Activated gamma-delta T cell treated with anti-CD3 and anti-CD28 coated beads, Interleukin-2, amount 50 U/mL, for 16 hours (primary cell): ENCODE measurements at regions not wholly inside any gene's neighbourhood (a gene's known extent, or its start where the extent isn't known, plus 50 kb on each side); places are given as distances from the start of the nearest gene placed in this dataset.
"Not testable (repeated sequence)": the region's sequence is repeated elsewhere in the genome, so short reads cannot be mapped to it uniquely, and the experiment has no call there.

Source experiments
- DNase-seq: peaks from one replicate; pipeline ENCODE4 v3.0.0-alpha.2; 2020; ENCODE audit warnings: low read depth

DNA sequence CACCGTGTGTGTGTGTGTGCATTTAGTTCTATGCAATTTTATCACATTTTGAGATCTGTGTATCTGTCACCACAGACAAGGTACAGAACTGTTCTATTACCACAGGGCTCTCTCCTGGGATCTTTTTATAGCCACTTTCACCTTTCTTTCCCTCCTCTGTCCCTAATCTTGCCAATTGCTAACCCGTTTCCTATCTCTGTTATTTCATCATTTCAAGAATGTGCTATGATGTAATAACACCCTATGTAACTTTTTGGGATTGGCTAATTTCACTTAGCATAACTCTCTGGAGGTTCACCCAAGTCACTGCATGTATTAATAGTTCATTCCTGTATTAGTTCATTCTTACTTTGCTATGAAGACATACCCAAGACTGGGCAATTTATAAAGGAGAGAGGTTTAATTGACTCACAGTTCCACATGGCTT, 657.7 kb downstream of the QKI start:
- DNase-seq = no peak

DNA sequence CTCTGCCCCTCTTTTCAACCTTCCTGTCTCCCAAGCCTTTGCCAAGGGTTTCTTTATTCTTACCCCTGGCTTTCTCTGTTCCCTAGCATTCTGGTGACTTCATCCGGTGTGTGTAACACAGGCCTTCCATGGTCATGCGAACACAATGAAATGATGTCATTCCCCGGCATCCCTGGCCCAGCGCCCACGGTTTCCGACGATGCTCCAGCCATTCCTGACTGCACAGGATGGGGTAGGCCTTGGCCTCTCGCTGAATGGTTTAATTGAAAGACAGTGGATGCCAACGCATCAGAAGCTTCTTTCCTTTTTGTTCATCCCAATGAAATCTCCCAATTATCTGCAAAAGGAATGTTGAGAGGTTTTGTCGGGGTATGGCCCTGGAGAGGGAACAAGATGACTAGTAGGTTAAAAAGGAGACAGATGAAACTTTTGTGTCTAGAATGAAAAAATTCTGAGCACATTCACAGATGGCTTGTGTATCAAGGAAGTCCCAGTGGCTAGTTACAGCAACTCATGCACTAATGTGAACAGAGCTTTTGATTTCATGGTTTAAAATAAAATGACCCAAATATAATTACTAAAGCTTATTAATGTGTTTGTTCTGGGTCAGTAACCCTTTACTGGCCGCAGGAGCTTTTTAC, 655.0 kb downstream of the QKI start:
- no peak for DNase-seq

- no peak for DNase-seq
Measured at GRCh38 chr6:164068527-164068926, 654.0 kb downstream of the QKI start.

- DNase-seq = no peak
Measured at GRCh38 chr6:164066766-164067165, 652.2 kb downstream of the QKI start.

- no peak for DNase-seq
Measured at GRCh38 chr6:164066335-164066734, 651.8 kb downstream of the QKI start.

DNA sequence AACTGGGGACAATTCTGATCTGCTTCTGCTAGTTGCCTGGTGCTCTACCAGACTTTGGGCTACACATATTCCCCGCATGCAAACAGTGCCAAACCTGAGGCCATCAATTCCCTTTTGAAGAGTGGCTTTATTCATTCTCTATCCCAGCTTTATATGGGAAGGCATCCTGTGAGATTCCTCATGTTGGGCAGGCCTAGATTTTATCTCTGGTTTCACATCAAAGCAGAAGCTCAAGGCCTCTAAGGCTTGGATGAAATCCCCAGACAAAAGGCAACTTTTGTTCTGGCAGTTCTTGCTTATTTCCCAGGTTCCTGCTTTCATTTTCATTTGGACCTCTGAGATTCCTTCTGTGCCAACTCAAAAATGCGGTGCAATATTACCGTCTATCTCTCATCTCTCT, 648.8 kb downstream of the QKI start:
- no peak for DNase-seq

GRCh38 chr6:164062872-164063271, 648.4 kb downstream of the QKI start:
- DNase-seq = no peak

DNA sequence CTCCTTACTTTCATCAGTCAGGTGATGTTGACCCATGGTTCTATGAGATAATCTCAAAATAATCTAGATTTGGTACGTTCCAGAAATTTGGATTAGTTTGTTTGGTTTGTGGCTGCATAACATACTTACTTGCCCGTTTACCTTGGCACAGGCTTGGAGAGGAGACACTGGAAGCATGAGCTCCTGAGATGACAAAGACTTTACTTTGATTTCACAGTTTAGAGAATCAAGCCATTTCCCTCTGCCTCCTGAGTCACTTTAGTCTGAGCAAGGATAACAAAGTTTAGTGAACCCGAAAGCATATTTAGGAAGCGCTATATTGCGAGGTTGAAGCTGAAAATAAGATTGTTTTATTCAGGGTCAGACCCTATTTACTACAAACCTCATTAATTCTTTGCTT, 643.4 kb downstream of the QKI start:
- DNase-seq = no peak

DNA sequence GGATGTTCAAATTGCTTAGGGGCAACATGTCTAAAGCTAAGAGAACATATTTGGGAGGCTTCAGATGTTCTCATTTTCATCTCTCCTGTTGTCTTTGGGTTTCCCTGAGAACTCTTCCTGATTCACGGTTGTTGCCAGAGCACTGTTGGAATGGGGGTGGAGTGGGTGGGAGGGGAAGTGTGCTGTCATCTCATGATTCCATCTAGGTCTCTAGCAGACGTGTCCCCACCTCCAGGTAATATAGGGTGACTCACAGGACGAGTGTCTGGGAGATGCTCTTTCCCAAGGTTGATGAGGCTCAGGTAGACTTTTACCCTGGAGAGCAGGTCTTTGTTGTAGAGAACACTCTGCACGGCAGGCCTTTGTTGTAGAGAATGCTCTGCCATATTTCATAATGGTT, 636.9 kb downstream of the QKI start:
- no peak for DNase-seq

DNA sequence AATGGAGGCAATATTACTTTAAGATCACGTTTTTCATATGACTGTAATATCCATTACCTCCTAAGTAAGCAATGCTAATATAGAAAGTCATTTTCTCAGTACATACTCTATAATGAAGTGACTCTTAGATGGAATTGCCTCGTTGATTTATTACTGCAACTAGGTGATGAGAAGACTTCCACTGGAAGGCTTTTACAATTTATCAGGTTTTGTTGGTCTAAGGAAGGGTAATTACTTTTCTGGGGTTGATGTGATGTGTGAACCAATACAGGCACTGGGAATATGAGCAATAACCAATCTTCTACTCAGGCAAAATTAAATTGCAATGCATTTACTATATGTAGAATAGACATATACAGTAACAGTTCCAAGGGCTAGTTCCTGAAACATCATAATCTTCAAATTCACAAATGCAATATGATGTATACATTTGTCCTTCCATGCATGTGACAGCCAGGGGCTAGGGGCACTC, 635.0 kb downstream of the QKI start:
- no peak for DNase-seq

GRCh38 chr6:164048840-164049516, 634.5 kb downstream of the QKI start:
- no peak for DNase-seq

GRCh38 chr6:164045082-164045481, 630.6 kb downstream of the QKI start:
- DNase-seq = no peak

- DNase-seq = not testable (repeated sequence)
Measured at GRCh38 chr6:164043656-164044055, 629.1 kb downstream of the QKI start.

DNA sequence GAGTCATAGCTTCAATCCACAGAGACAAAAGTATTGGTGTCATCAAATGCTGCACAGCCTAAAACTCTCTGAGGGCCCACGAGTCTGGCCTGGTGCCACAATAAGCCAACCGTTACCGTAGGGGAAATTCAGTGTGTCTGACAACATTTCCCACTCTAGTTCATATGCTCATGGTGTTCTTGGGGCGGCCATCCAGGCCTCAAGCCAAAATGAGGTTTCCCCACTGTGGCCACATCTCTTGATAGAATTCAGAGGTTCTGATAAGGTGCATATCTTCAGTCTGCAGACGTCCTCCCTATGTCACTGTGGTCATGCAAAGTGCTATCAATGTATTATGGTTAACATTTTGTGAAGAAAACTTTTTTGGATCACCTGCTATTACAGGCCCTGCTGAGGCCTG, 627.7 kb downstream of the QKI start:
- no peak for DNase-seq

GRCh38 chr6:164040994-164041393, 626.5 kb downstream of the QKI start:
- DNase-seq = no peak

GRCh38 chr6:164039954-164040375, 625.4 kb downstream of the QKI start:
- peak; percentile 7 for DNase-seq

DNA sequence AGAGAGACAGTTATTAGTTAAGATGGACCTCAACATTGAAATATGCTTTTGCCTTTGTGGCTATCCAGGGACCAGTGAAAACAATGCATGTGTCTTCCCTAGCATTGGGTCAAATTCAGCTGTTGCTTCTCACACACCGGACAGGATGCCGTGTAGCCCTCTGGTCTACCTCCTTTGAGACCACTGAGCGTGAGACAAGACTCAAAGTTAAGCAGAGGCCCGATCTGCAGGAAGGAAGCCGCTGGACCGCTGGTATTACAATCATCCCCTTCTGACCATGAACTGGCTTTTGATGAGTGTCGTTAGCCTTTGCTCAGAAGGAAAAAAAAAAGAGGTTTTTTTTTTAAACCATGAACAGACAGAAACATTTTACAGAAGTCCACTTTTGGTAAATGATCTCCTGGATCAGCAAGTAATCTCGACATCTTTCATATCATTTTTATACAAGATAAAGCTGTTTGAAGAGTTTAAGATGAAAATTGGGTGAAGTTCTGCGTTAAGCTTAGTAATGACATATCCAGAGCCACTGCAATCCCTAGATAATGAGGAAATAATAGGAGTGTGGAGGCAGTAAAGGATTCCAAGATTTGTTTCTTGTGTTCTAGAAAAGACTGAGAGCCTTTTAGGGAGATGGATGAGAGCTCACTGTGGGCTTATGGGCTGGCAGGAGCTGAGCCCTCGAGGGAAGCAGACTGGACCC, 622.8 kb downstream of the QKI start:
- DNase-seq = no peak

- no peak for DNase-seq
Measured at GRCh38 chr6:164035900-164036485, 621.5 kb downstream of the QKI start.

DNA sequence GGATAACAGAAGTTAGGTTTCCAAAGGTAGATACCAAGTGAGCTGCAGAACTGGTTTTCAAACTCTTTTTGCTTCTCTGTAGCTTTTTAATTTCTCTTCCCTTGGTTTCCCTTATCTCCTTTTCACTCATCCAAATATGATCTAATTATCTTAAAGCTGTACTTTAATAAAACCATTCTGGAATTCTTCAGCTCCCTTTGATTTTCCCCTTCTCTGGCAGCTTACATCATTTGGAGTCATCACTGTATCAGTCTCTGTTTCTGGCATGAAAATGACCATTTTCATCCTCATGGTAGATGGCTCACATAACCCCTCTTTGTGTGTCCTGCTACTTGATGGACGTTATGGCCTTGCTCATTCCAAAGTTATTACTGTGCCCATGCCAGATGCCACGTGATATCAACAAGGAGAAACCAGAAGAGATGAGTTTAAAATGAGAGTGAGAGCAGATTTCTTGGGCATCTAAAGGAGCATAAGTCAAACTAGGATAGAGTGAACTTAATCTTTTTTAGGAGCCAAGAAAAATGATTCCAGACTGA, 620.2 kb downstream of the QKI start:
- no peak for DNase-seq

GRCh38 chr6:164025180-164025579, 610.7 kb downstream of the QKI start:
- no peak for DNase-seq

- DNase-seq = no peak
Measured at GRCh38 chr6:164023535-164023934, 609.0 kb downstream of the QKI start.

- DNase-seq = no peak
Measured at GRCh38 chr6:164022632-164023031, 608.1 kb downstream of the QKI start.
